Activated effector memory CD4-positive, alpha-beta T cell treated with anti-CD3 and anti-CD28 coated beads, Interleukin-2, amount 50 U/mL, for 16 hours (primary cell): ENCODE measurements at regions not wholly inside any gene's neighbourhood (a gene's known extent, or its start where the extent isn't known, plus 50 kb on each side); places are given as distances from the start of the nearest gene placed in this dataset.
"Not testable (repeated sequence)": the region's sequence is repeated elsewhere in the genome, so short reads cannot be mapped to it uniquely, and the experiment has no call there.

ENCODE experiments used
- DNase-seq: peaks from one replicate; pipeline ENCODE4 v3.0.0-alpha.2; 2020

DNA sequence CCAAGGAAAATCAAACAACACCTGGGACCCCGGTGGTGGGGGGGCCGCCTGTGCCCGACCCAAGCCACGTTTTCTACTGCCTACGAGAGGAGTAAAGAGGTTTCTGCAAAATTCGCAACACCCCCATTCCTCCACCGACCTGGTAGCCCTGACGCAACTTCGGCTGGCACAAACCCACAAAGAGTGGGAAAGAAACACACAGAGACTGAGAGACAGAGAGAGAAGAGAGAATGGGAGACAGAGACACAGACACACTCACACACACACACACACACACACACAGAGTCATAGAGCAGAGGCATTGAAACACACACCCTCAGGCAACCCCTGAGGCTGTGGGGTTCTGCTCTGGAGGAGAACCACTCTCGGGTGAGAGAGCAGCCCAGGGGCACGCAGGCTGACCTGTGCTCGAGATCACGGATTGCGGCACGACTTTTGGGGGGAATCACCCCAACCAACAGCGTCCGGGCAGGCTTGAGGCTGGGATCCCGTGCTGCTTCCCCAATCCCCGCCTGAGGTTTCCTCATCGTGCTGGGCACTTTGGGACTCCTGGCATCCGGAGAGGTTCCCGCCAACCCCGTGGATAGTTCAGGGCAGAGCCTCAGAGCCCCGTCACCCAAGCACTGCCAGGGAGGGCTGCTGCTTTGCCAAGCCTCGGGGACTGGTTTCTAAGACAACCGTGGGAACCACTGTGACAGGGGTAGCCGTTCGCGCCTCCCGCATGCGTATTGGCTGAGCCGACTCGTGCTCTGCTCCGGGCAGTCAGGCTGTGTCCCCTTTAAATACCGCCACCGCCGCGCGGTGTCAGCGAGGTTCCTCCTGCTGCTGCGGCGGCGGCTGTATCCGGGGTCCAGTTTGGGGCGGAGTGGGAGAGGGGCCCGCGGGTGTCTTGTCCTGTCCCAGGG is 682.4 kb upstream of the TPTE start:
- DNase-seq: no peak

DNA sequence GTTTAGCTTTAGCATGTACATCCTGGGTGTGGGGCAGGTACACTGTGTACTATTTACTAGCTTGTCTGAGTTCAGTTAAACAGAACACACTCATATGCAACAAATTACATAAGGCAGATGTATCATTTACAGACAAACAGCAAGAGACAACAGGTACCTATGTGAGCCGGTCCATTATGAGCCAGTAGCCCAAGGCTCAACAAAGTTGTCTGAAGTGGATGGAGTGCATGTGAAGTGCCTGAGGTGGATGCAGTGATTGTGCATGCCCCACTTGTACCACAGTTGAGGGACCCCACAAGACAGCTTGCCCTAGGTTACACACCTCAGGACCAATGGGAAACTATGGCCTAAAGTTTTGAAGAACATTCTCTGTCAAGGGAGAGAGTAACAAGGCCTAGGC is 677.3 kb upstream of the TPTE start:
- not testable (repeated sequence) for DNase-seq

DNA sequence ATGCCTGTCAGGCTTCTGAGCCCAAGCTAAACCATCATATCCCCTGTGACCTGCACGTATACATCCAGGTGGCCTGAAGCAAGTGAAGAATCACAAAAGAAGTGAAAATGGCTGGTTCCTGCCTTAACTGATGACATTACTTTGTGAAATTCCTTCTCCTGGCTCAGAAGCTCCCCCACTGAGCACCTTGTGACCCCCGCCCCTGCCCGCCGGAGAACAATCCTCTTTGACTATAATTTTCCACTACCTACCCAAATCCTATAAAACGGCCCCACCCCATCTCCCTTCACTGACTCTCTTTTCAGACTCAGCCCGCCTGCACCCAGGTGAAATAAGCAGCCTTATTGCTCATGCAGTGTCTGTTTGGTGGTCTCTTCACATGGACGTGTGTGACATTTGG is 673.9 kb upstream of the TPTE start:
- DNase-seq: not testable (repeated sequence)

DNA sequence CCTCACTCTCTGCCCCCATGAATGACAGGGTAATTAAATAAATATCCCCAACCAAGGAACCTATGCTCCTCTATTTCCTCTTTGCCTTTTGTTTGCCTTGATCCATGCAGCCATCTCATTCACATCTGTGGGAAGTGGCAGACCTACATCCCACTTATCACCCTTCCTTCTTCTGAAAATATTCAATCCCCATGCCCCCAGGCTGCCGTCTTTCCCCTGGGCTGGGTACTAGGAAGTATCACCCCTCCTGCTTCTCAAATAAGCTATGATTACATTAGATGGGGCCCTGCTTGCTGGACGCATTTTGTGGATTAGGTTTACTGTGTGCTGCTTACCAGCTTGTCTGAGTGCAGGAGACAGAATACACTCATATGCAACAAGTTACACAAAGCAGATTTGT is 670.2 kb upstream of the TPTE start:
- not testable (repeated sequence) for DNase-seq

DNA sequence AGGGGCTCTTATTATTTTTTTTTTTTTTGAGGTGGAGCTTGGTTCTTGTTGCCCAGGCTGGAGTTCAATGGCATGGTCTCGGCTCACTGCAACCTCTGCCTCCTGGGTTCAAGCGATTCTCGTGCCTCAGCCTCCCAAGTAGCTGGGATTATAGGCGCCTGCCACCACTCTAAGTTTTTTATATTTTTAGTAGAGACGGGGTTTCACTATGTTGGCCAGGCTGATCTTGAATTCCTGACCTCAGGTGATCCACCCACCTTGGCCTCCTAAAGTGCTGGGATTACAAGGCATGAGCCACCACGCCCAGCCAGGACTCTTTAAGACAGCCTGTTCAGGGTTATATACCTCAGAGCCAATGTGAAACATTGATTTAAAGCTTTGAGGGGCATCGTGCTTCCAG is 669.7 kb upstream of the TPTE start:
- not testable (repeated sequence) for DNase-seq

DNA sequence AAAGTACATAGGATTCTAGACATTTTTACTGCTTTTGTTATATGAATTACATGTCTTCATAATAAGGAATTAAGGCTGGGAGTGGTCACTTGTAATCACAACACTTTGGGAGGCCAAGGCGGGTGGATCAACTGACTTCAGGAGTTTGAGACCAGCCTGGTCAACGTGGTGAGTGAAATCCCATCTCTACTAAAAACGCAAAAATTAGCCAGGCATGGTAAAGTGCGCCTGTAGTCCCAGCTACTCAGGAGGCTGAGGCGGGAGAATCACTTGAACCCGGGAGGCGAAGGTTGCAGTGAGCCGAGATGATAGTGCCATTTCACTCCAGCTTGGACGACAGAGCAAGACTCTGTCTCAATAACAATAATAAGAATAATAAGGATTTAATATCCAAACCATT is 663.8 kb upstream of the TPTE start:
- DNase-seq: not testable (repeated sequence)

DNA sequence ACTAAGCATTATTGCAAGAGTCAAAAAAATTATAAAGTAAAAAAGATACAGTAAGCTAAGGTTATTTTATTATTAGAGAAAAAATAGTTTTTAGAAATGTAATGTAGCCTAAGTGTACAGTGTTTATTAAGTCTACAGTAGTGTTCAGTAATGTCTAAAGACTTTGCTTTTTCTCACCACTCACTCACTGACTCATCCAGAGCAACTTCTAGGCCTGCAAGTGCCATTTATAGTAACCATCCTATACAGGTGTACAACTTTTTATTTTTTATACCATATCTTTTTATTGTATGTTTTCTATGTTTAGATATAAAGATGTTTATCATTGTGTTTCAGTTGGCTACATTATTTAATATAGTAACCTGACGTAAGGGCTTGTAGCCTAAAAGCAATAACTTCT is 661.5 kb upstream of the TPTE start:
- not testable (repeated sequence) for DNase-seq

DNA sequence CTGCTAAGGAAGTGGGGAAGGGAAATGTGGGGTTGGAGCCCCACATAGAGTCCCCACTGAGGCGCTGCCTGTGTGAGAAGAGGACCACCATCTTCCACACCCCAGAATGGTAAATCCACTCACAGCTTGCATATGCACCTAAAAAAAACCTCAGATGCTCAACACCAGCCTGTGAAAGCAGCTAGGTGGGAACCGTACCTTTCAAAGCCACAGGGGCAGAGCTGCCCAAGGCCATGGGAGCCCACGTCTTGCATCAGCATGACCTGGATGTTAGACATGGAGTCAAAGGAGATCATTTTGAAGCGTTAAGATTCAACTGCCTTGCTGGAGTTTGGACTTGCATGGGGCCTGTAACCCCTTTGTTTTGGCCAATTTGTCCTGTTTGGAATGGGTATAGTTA is 658.9 kb upstream of the TPTE start:
- not testable (repeated sequence) for DNase-seq

DNA sequence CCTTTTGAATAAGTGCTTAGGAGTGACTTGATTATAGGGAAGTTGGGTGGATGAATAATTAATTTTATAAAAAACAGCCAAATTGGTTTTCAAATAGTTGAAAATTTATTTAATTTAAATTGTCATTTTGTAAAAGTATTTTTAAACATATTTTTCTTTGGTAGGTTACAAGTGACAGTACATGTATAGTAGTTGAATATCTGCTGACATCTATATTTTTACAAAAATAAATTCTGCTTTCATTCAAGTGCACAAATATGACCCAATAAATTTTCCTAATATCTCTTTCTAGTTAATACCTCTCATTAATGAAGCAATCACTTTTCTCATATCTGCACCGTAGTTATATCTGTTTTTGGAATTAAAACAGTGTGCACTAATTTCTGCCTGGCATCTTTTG is 653.6 kb upstream of the TPTE start:
- not testable (repeated sequence) for DNase-seq

DNA sequence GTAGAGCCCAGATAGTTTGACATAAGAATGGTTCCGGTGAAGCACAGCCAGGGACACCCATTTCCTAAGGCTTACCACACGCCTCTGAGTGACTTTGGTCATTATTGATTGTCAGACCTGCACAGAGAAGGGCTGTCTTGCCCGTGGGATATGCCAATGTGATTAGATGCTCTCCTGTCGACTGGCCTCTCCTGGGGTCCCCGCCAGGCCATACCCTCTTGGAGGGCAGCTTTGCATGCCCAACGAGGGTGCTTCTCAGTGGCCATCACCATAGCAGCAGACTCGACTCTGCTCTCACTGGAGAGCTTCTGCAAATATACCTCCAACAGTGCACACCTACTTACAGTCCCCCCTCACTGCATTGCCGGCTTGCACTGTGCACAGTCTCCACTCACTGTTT is 648.3 kb upstream of the TPTE start:
- not testable (repeated sequence) for DNase-seq

DNA sequence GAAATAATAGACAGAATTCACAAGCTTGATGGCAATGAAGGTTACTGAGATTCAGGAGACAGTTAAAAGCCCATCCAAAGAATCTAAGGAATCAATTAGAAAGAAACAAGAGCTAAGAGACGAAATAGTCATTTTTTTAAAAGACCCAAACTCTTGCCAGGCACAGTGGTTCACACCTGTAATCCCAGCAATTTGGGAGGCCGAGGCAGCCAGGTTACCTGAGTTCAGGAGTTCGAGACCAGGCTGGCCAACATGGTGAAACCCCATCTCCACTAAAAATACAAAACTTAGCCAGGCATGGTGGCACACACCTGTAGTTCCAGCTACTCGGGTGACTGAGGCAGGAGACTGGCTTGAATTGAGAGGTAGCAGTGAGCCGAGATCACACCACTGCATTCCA is 647.2 kb upstream of the TPTE start:
- not testable (repeated sequence) for DNase-seq

DNA sequence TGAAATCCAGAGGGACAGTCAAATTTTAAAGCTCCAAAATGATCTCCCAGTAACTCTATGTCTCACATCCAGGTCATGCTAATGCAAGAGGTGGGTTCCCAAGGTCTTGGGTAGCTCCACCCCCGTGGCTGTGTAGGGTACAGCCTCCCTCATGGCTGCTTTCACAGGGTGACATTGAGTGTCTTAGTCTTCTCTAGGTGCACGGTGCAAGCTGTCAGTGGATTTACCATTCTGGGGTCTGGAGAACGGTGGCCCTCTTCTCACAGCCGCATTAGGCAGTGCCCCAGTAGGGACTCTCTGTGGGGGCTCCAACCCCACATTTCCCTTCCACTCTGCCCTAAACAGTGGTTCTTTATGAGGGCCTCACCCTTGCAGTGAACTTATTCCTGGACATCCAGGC is 640.0 kb upstream of the TPTE start:
- DNase-seq: peak; percentile 63

DNA sequence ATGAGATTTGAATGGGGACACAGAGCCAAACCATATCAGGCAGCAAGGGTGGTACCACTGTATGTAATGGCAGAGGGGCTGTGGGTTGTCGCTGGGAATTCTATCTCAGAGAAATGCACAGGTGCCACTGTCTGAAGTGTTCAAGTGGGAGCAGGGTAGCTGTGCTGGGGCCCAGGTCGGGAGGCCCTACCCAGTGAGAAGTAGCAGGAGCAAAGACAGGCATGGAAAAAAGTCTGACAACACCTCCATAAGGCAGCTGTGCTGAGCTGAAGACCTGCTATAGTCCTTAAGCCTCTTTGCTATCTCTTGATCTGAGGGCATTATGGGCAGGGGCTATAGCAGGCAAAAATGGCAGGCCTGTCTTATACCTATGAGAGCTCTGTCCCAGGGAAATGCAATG is 638.3 kb upstream of the TPTE start:
- peak; percentile 62 for DNase-seq

DNA sequence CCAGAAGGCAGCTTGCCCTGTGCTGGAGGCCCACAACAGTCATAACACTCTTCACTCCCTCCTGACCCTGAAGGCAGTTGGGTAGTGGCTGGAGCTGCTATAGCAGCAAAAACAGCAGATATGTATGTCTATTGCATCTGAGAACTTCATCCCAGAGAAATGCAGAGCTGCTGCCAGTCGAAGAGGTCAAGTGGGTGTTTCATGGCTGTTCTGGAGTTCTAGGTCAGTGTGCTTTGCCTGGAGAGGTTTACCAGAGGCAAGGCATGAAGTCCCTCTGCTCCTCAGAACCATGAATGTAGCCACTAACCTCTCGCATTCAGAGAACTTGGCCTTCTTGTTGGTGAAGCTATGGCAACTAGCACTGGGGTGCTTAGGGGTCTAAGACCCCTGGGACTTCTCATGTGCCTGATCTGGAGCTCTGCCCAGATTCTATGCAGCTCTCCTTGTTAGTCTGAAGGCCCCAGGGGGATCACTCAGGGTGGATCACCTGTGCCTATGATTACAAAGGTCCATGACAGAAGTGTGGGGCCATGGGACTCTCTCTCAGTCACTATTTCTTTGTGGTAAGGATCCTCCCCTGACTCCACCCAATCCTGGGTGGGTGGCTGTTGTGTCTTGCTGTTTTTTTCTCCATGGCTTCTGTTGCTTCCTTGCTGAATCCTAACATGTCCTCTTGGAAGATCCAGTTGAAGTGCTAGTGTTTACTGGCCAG is 637.7 kb upstream of the TPTE start:
- DNase-seq: peak; percentile 59

DNA sequence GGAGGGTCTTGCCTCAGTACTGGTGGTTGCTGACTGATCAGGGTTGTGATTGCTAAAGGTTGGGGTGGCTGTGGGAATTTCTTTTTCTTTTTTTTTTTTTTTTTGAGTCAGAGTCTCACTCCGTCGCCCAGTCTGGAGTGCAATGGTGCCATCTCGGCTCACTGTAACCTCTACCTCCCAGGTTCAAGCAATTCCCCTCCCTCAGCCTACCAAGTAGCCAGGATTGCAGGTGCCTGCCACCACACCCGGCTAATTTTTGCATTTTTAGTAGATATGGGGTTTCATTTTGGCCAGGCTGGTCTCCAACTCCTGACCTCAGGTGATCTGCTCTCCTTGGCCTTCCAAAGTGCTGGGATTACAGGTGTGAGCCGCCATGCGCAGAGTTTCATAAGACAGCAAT is 632.9 kb upstream of the TPTE start:
- peak; percentile 54 for DNase-seq

DNA sequence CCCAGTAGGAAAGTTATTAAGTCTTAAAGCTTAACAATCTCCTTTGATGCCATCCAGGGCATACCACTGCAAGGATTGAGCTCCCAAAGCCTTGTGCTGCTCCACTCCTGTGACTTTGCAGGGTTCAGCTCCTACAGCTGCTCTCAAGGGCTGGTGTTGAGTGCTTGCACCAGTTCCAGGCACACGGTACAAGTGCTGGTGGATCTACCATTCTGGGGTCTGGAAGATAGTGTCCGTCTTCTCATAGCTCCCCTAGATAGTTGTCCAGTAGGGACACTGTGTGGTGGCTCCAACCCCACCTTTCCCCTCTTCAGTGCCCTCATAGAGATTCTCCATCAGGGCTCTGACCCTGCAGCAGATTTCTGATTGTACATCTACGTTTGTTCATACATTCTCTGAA is 617.8 kb upstream of the TPTE start:
- DNase-seq: not testable (repeated sequence)

DNA sequence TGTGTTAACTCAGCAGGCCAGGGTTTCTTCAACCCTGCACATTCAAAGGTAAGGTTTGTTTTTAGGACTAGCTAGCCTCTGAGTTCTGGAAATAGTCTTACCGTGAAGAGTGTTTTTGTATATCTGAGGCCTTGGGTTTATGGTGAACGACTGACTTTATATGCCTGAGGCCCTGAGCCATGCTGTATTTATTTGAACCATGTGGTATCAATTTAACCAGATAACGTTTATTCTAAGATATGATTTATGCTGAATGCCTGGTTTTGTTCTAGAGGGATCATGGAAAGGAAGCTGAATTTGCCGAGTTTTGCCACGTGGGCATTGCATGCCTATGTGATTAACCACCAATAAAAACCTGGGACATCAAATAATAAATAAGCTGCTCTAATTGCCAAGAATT is 607.2 kb upstream of the TPTE start:
- not testable (repeated sequence) for DNase-seq

DNA sequence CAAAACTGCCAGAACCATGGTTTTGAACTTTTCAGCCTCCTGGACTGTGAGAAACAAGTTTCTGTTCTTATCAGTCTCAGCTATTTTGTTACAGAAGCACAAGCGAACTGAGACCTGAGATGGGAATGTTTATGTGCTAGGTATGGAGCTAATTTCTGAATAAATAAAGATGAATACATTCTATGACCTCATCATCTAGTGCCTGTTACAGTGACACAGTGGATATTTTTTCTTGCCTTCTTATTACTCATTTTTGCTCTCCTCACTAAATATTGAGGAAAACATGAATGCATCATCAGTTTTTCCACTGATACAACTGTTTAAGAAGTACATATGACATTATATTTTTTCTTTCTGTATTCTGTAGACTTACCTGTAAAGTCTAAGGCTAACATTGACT is 601.9 kb upstream of the TPTE start:
- not testable (repeated sequence) for DNase-seq

DNA sequence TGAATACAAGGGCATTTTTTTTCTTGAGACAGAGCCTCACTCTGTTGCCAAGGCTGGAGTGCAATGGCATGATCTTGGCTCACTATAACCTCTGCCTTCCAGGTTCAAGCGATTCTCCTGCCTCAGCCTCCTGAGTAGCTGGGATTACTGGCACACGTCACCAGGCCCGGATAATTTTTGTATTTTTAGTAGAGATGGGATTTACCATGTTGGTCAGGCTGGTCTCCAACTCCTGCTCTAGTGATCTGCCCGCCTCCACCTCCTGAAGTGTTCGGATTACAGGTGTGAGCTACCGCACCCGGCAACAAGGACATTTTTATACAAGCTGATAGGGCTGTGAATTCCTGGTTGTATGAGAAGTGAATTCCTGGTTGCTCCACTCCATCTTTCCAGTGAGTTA is 577.7 kb upstream of the TPTE start:
- not testable (repeated sequence) for DNase-seq

DNA sequence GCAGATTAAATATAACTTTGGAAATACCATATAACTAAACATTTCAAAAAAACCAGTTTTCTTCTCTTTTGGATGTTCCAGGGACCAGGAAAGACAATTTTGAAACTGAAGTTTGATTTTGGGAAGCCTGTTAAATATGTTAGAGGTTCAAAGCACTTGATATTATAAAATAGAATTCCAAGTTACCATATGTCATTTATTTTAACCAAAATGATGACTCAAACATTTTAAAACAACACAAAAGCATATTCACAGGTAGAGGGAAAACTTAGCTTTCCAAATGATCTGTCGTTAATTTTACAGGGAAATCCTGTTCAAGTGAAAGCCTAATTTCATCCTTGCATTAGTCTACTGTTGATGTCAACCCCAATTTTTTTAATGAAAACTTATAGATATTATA is 575.3 kb upstream of the TPTE start:
- not testable (repeated sequence) for DNase-seq

DNA sequence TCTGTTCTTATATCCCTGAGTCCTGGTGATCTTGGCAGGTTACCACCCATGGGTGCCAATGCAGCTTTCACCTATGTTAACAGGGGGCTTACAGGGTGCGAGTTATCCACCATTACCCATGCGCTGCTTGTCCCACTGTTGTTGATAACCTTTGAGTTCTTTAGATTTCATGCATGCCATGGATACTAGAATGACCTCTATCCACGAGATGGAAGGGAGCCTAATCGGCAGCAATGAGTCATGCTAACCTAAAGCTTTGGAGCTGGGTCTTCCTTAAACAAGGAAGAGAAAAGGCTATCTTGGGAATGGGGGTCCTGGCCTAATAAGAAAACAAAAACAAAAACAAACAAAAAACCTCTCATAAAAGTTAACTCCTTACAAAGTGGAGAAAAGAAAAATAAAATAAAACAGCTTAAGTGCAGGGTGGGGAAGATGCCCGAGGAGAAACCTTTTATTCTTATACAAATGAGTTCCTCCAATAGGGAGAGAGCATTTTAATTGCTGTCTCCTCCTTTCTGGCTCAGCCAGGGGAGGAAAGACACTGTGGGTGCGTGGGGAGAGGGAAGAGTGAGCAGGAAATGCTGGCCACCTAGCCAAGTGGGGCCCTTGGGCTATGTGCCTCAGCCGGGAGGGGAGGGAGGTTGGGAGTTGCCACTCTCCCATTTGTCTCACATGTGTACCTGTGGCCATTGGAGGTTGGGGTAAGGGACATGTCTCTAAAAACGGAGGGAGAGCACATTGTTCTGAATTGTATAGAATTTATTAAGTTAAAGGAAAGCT is 571.7 kb upstream of the TPTE start:
- DNase-seq: not testable (repeated sequence)

DNA sequence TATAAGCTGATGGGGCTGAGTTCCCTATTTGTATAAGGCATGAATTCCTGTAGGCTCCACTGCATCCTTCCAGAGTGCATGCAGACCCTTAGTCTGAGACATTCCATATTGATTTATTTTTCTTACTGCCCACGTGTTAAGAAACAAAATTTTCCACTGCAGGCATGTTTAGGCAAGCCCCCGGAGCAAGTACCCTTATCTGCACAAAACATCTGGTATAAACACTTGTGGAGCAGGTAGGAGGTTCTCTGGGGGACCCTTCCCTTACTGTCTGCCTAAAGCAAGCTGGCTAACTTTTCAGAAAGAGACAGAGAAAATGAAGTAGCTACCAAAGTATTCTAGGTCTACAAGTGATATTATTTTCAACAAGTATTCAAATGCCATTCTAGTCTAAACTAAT is 571.0 kb upstream of the TPTE start:
- DNase-seq: not testable (repeated sequence)

DNA sequence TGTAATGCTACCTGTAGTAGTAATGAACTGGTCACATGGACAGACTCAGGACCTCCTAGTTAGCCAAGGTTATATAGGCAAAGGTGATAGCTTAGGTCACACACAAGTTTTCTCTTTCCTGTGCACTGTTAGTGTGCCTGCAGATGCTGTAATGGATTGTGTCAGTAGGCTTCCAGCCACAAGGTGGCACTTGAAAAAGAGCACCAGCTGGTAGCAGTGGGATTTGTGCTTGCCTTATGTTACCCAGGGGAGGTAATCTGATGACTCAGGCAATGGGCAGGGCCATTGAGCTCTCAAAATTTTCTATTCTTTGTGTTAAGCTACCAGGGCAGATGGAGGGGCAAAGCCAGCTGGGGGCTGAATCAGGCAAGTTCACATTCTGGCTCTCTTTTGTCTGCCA is 562.6 kb upstream of the TPTE start:
- not testable (repeated sequence) for DNase-seq
